ENCODE measurements at regions not wholly inside any gene's neighbourhood (a gene's known extent, or its start where the extent isn't known, plus 50 kb on each side); places are given as distances from the start of the nearest gene placed in this dataset.
A peak's percentile ranks its signal among the peaks of the same experiment; 100 is the strongest.

DNA sequence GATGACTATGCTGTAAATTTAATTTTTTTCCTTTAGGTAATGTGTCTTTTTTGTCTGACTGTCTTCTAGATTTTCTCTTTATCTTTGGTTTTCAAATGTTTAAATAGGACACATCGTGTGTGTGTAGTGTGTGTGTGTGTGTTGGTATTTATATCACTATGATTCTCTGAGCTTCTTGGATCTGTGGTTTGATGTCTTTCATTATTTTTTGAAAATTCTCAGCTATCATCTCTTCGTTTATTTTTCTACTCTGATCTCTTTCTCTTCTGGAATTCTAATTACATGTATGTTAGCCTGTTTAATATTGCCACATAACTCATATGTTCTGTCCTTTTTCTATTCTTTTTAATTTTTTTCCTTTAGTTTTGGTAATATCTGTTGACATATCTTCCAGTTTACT is 73.5 kb upstream of the OR10AD1 start:
- no peaks in the 10 kb centered on the region for H3K9me3 ChIP-seq (ENCODE audit: control insufficient read depth in 2 of 3, low read length in 3 of 3)
- Mint-ChIP-seq H3K4me3 (no peak overlapping the region), H3K4me1 (peaks cover 0 to 2% (median 0%) of the 10 kb centered on the region in 7 donors), H3K9me3 (peaks cover 6 to 54% (median 25%) of the 10 kb centered on the region in 11 donors), H3K27ac (no peak overlapping the region), H3K27me3 (peaks cover 18 to 39% (median 22%) of the 10 kb centered on the region in 5 donors), H3K36me3 (peaks cover 3 to 33% (median 26%) of the 10 kb centered on the region in 5 donors)
- no peaks in the 10 kb centered on the region for H3K27me3 ChIP-seq (ENCODE audit: control insufficient read depth in 2 of 2, insufficient read depth in 2 of 2, low read length in 2 of 2)
- no peak for ATAC-seq
- POLR2A ChIA-PET: no interaction called here
- H3K4me3 ChIP-seq (ENCODE audit: low read length): no peak overlapping the region
- CTCF ChIA-PET: no interaction called here
- intact Hi-C loops (cut with micrococcal nuclease): no loop called here
- H3K27ac ChIP-seq (ENCODE audit: low read depth, low read length): no peak overlapping the region
- no peak for DNase-seq
- H3K36me3 ChIP-seq (ENCODE audit: control insufficient read depth in 2 of 3, insufficient read depth in 3 of 3, low read length in 3 of 3): no peaks in the 10 kb centered on the region
- no peaks in the 10 kb centered on the region for H3K4me1 ChIP-seq (ENCODE audit: control insufficient read depth in 2 of 2, insufficient read depth in 2 of 2, low read length in 2 of 2)

DNA sequence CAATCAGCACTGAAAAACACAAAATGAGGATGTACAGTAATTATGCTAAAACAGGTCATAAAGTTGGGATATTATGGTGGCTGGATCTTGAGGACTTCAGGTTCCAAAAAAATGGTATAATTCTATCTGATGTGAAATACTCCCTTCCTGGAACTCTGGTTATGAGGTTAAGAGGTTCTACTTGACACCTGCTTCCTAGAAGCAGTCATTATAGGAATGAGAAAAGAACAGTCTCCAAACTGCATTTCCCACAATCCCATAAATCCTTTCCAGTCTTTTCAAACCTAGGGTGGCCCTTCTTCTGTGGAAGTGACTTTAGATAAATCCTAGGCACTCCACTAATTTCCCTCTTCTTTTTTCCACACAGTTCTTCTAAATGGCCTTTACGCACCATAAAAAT is 63.7 kb upstream of the OR10AD1 start:
- ChIA-PET POLR2A (no interaction called here), CTCF (no interaction called here)
- H3K27ac Mint-ChIP-seq: no peak overlapping the region
- Histone ChIP-seq H3K27ac (ENCODE audit: low read depth, low read length) (no peak overlapping the region), H3K4me1 (ENCODE audit: control insufficient read depth in 2 of 2, insufficient read depth in 2 of 2, low read length in 2 of 2) (no peaks in the 10 kb centered on the region), H3K9me3 (ENCODE audit: control insufficient read depth in 2 of 3, low read length in 3 of 3) (no peaks in the 10 kb centered on the region), H3K4me3 (ENCODE audit: low read length) (no peak overlapping the region), H3K36me3 (ENCODE audit: control insufficient read depth in 2 of 3, insufficient read depth in 3 of 3, low read length in 3 of 3) (no peaks in the 10 kb centered on the region), H3K27me3 (ENCODE audit: control insufficient read depth in 2 of 2, insufficient read depth in 2 of 2, low read length in 2 of 2) (no peaks in the 10 kb centered on the region)
- DNase-seq: no peak
- H3K4me1 Mint-ChIP-seq: peaks cover 0 to 9% (median 0%) of the 10 kb centered on the region in 7 donors
- intact Hi-C loops (cut with micrococcal nuclease): no loop called here
- no peak overlapping the region for H3K4me3 Mint-ChIP-seq
- H3K36me3 Mint-ChIP-seq: no peaks in the 10 kb centered on the region
- peaks cover 0 to 2% (median 0%) of the 10 kb centered on the region in 11 donors for H3K9me3 Mint-ChIP-seq
- ATAC-seq: no peak
- H3K27me3 Mint-ChIP-seq: peaks cover 0 to 37% (median 0%) of the 10 kb centered on the region in 5 donors

DNA sequence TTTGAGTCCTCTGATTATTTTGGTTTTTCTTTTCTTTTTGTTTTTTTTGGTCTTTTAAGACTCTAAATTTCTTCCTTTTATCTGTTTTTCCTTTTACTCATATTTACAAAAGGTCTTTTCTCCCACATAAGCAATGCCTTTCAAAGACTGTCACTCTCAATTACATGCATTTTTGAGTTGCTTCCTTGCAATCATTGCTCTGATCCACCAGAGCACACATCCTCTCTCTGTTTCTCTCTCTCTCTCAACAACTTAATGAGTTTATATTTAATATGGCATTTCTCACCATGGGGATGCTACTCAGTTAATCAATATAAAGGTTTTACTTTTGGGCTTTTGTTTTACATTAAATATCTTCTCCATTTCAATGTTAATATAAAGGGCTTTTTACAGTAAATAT is 62.7 kb upstream of the OR10AD1 start:
- Mint-ChIP-seq H3K27me3 (peaks cover 0 to 35% (median 0%) of the 10 kb centered on the region in 5 donors), H3K4me3 (no peak overlapping the region), H3K27ac (peak overlapping the region in 1 of 9 donors; percentile 36), H3K4me1 (peaks cover 0 to 9% (median 0%) of the 10 kb centered on the region in 7 donors), H3K36me3 (no peaks in the 10 kb centered on the region), H3K9me3 (peaks cover 0 to 2% (median 0%) of the 10 kb centered on the region in 11 donors)
- no peaks in the 10 kb centered on the region for H3K4me1 ChIP-seq (ENCODE audit: control insufficient read depth in 2 of 2, insufficient read depth in 2 of 2, low read length in 2 of 2)
- intact Hi-C loops (cut with micrococcal nuclease): no loop called here
- H3K36me3 ChIP-seq (ENCODE audit: control insufficient read depth in 2 of 3, insufficient read depth in 3 of 3, low read length in 3 of 3): no peaks in the 10 kb centered on the region
- ATAC-seq (no peak), DNase-seq (no peak)
- ChIA-PET CTCF (no interaction called here), POLR2A (interaction anchor here (0.5 kb wide), 1 partner anchor 1147 kb away, joined by 5 read pairs; no protein-coding TSS in a partner anchor)
- H3K27ac ChIP-seq (ENCODE audit: low read depth, low read length): no peak overlapping the region
- H3K27me3 ChIP-seq (ENCODE audit: control insufficient read depth in 2 of 2, insufficient read depth in 2 of 2, low read length in 2 of 2): no peaks in the 10 kb centered on the region
- H3K9me3 ChIP-seq (ENCODE audit: control insufficient read depth in 2 of 3, low read length in 3 of 3): no peaks in the 10 kb centered on the region
- no peak overlapping the region for H3K4me3 ChIP-seq (ENCODE audit: low read length)

DNA sequence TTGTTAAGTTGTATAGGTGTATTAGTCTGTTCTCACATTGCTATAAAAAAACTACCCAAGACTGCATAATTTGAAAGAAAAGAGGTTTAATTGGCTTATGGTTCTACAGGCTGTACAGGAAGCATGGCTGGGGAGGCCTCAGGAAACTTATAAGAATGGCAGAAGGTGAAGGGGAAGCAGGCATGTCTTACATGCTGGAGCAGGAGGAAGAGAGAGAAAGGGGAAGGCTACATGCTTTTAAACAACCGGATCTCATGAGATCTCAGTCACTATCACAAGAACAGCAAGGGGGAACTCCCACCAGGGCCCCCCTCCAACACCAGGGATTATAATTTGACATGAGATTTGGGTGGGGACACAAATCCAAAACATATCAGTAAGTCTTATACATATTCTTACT is 60.5 kb upstream of the OR10AD1 start:
- H3K27ac Mint-ChIP-seq: peak overlapping the region in 2 of 9 donors; percentile 3 to 81
- no peaks in the 10 kb centered on the region for H3K36me3 Mint-ChIP-seq
- intact Hi-C loops (cut with micrococcal nuclease): no loop called here
- no peak for ATAC-seq
- H3K4me1 ChIP-seq (ENCODE audit: control insufficient read depth in 2 of 2, insufficient read depth in 2 of 2, low read length in 2 of 2): no peaks in the 10 kb centered on the region
- DNase-seq: no peak
- no peak overlapping the region for H3K4me3 Mint-ChIP-seq
- H3K27me3 Mint-ChIP-seq: peaks cover 0 to 33% (median 0%) of the 10 kb centered on the region in 5 donors
- H3K27ac ChIP-seq (ENCODE audit: low read depth, low read length): no peak overlapping the region
- peaks cover 0 to 2% (median 0%) of the 10 kb centered on the region in 11 donors for H3K9me3 Mint-ChIP-seq
- H3K27me3 ChIP-seq (ENCODE audit: control insufficient read depth in 2 of 2, insufficient read depth in 2 of 2, low read length in 2 of 2): no peaks in the 10 kb centered on the region
- H3K4me1 Mint-ChIP-seq: peaks cover 0 to 9% (median 0%) of the 10 kb centered on the region in 7 donors
- no peaks in the 10 kb centered on the region for H3K36me3 ChIP-seq (ENCODE audit: control insufficient read depth in 2 of 3, insufficient read depth in 3 of 3, low read length in 3 of 3)
- CTCF ChIA-PET: no interaction called here
- no peak overlapping the region for H3K4me3 ChIP-seq (ENCODE audit: low read length)
- no peaks in the 10 kb centered on the region for H3K9me3 ChIP-seq (ENCODE audit: control insufficient read depth in 2 of 3, low read length in 3 of 3)
- POLR2A ChIA-PET: no interaction called here

DNA sequence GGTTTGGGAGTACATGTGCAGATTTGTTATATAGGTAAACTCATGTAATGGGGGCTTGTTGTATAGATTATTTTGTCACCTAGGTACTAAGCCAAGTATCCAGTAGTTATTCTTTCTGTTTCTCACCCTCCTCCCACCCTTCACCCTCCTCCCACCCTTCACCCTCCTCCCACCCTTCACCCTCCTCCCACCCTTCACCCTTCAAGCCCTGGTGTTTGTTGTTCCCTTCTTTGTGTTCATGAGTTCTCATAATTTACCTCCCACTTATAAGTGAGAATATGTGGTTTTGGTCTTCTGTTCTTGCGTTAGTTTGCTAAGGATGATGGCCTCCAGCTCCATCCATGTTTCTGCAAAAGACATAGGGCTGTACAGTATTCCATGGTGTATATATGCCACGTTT is 58.7 kb upstream of the OR10AD1 start:
- Histone ChIP-seq H3K9me3 (ENCODE audit: control insufficient read depth in 2 of 3, low read length in 3 of 3) (no peaks in the 10 kb centered on the region), H3K4me3 (ENCODE audit: low read length) (no peak overlapping the region), H3K36me3 (ENCODE audit: control insufficient read depth in 2 of 3, insufficient read depth in 3 of 3, low read length in 3 of 3) (no peaks in the 10 kb centered on the region), H3K27me3 (ENCODE audit: control insufficient read depth in 2 of 2, insufficient read depth in 2 of 2, low read length in 2 of 2) (no peaks in the 10 kb centered on the region), H3K27ac (ENCODE audit: low read depth, low read length) (no peak overlapping the region), H3K4me1 (ENCODE audit: control insufficient read depth in 2 of 2, insufficient read depth in 2 of 2, low read length in 2 of 2) (no peaks in the 10 kb centered on the region)
- DNase-seq: no peak
- POLR2A ChIA-PET: interaction anchor here (0.6 kb wide), 1 partner anchor 501 kb away, joined by 3 read pairs; no protein-coding TSS in a partner anchor
- Mint-ChIP-seq H3K9me3 (no peaks in the 10 kb centered on the region), H3K4me3 (no peak overlapping the region), H3K27me3 (peaks cover 0 to 26% (median 0%) of the 10 kb centered on the region in 5 donors), H3K27ac (no peak overlapping the region), H3K4me1 (peaks cover 0 to 9% (median 0%) of the 10 kb centered on the region in 7 donors), H3K36me3 (no peaks in the 10 kb centered on the region)
- intact Hi-C loops (cut with micrococcal nuclease): no loop called here
- no peak for ATAC-seq
- CTCF ChIA-PET: interaction anchor here (0.7 kb wide), 1 partner anchor 211 kb away, joined by 3 read pairs; no protein-coding TSS in a partner anchor
